Right lobe of liver (tissue), 4 donors: ENCODE measurements at regions not wholly inside any gene's neighbourhood (a gene's known extent, or its start where the extent isn't known, plus 50 kb on each side); places are given as distances from the start of the nearest gene placed in this dataset.

ENCODE experiments used
- POLR2A ChIP-seq: fragments of 450-650 bp; IDR thresholded peaks from one replicate; pipeline ENCODE4 v1.6.1; 2017; ENCODE audit warnings: antibody characterized with exemption, mild to moderate bottlenecking
- TF ChIP-seq, protein P1 (sequence below), 4 donors: fragments of 200-600 bp in 3 of 4; fragments of 450-650 bp in 1 of 4; IDR thresholded peaks; one replicate each; pipeline versions ENCODE4 v1.5.1 to v1.8.0; 2016 to 2022; ENCODE audit warnings: antibody characterized with exemption in 4 of 4, mild to moderate bottlenecking in 2 of 4
- donor health status: DM: no; HTN: no; CAD: no.
- donor health status: DM: no; HTN: no; CAD: no.
- donor health status: DM: no; HTN: yes; CAD: no.

DNA sequence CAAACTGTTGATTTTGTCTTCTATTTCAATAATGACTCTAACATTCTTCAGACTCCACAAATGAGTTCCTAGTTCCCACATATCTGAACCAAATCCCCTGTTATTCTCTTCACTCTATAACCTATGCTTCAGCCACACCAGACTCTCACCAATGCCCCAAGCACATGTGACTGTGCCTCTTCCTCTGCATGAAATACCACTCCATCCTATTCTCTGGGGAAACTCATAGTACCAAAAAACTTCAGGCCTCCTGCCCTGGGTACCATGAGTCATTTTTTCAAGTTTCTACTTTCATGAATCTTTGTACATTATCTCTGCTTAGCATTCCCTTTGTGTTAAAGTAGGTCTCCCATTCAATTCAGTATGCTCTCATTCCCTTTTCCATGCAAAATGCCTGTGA lies 353.2 kb downstream of the ZEB2 start:
- no peak for TF ChIP-seq POLR2A
- TF ChIP-seq, protein P1, sequence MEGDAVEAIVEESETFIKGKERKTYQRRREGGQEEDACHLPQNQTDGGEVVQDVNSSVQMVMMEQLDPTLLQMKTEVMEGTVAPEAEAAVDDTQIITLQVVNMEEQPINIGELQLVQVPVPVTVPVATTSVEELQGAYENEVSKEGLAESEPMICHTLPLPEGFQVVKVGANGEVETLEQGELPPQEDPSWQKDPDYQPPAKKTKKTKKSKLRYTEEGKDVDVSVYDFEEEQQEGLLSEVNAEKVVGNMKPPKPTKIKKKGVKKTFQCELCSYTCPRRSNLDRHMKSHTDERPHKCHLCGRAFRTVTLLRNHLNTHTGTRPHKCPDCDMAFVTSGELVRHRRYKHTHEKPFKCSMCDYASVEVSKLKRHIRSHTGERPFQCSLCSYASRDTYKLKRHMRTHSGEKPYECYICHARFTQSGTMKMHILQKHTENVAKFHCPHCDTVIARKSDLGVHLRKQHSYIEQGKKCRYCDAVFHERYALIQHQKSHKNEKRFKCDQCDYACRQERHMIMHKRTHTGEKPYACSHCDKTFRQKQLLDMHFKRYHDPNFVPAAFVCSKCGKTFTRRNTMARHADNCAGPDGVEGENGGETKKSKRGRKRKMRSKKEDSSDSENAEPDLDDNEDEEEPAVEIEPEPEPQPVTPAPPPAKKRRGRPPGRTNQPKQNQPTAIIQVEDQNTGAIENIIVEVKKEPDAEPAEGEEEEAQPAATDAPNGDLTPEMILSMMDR (IDR thresholded peaks at IDR 0.05), result no peak
